ENCODE measurements at regions not wholly inside any gene's neighbourhood (a gene's known extent, or its start where the extent isn't known, plus 50 kb on each side); places are given as distances from the start of the nearest gene placed in this dataset.

GRCh38 chr20:24297993-24298392, 171.4 kb upstream of the SYNDIG1 start:
- Histone ChIP-seq H3K4me3 (no peak overlapping the region), H3K27me3 (peaks cover 0 to 7% of the 10 kb centered on the region in 2 donors), H3K4me1 (no peaks in the 10 kb centered on the region), H3K9me3 (no peaks in the 10 kb centered on the region), H3K36me3 (no peaks in the 10 kb centered on the region), H3K27ac (no peak overlapping the region)
- DNase-seq = no peak
- intact Hi-C loops (cut with DNase I; ENCODE audit: low total_unique reads) = no loop called here
- TF ChIP-seq CTCF (IDR thresholded peaks at IDR 0.05) = no peak

GRCh38 chr20:24296477-24297261, 172.8 kb upstream of the SYNDIG1 start:
- Histone ChIP-seq H3K9me3 (no peaks in the 10 kb centered on the region), H3K4me3 (no peak overlapping the region), H3K4me1 (no peaks in the 10 kb centered on the region), H3K36me3 (no peaks in the 10 kb centered on the region), H3K27me3 (no peaks in the 10 kb centered on the region), H3K27ac (no peak overlapping the region)
- no peak for TF ChIP-seq CTCF (IDR thresholded peaks at IDR 0.05)
- intact Hi-C loops (cut with DNase I; ENCODE audit: low total_unique reads) = no loop called here
- DNase-seq = no peak

- no peaks in the 10 kb centered on the region for H3K27me3 ChIP-seq
- TF ChIP-seq CTCF (IDR thresholded peaks at IDR 0.05) = no peak
- no peaks in the 10 kb centered on the region for H3K4me1 ChIP-seq
- no peak for DNase-seq
- intact Hi-C loops (cut with DNase I; ENCODE audit: low total_unique reads) = no loop called here
- no peak overlapping the region for H3K27ac ChIP-seq
- no peak overlapping the region for H3K4me3 ChIP-seq
- no peaks in the 10 kb centered on the region for H3K36me3 ChIP-seq
- H3K9me3 ChIP-seq = no peaks in the 10 kb centered on the region
These were observed 178.4 kb upstream of the SYNDIG1 start for GRCh38 chr20:24291014-24291413.

GRCh38 chr20:24289737-24290481, 179.5 kb upstream of the SYNDIG1 start:
- Histone ChIP-seq H3K4me3 (no peak overlapping the region), H3K4me1 (no peaks in the 10 kb centered on the region), H3K9me3 (no peaks in the 10 kb centered on the region), H3K36me3 (no peaks in the 10 kb centered on the region), H3K27ac (no peak overlapping the region), H3K27me3 (no peaks in the 10 kb centered on the region)
- intact Hi-C loops (cut with DNase I; ENCODE audit: low total_unique reads) = no loop called here
- DNase-seq = no peak
- no peak for TF ChIP-seq CTCF (IDR thresholded peaks at IDR 0.05)

GRCh38 chr20:24283186-24283585, 186.2 kb upstream of the SYNDIG1 start:
- intact Hi-C loops (cut with DNase I; ENCODE audit: low total_unique reads) = no loop called here
- Histone ChIP-seq H3K9me3 (no peaks in the 10 kb centered on the region), H3K4me3 (no peak overlapping the region), H3K36me3 (no peaks in the 10 kb centered on the region), H3K4me1 (no peaks in the 10 kb centered on the region), H3K27ac (no peak overlapping the region), H3K27me3 (peaks cover 0 to 2% of the 10 kb centered on the region in 2 donors)
- DNase-seq = no peak
- TF ChIP-seq CTCF (IDR thresholded peaks at IDR 0.05) = no peak
